ENCODE measurements at regions not wholly inside any gene's neighbourhood (a gene's known extent, or its start where the extent isn't known, plus 50 kb on each side); places are given as distances from the start of the nearest gene placed in this dataset.

DNA sequence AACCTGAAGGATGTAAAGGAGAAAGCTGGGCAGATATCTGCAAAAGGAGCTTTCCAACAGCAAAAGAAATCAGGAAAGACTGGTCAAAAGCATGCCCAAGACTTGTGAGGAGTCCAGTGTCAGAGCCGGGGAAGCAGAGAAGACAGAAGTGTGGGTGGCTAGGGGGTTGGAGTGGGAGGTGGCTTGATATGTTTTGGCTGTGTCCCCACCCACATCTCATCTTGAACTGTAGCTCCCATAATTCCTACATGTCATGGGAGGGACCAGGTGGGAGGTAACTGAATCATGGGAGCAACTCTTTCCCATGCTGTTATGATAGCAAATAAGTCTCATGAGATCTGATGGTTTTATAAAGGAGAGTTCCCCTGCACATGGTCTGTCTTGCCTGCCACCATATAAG lies 84.9 kb downstream of the INHBA start:
- no peak for TF ChIP-seq CTCF (IDR thresholded peaks at IDR 0.05)
- TF ChIP-seq POLR2A (IDR thresholded peaks at IDR 0.05), result no peak
